ENCODE measurements at regions not wholly inside any gene's neighbourhood (a gene's known extent, or its start where the extent isn't known, plus 50 kb on each side); places are given as distances from the start of the nearest gene placed in this dataset.
"Not testable (repeated sequence)": the region's sequence is repeated elsewhere in the genome, so short reads cannot be mapped to it uniquely, and the experiment has no call there.

DNA sequence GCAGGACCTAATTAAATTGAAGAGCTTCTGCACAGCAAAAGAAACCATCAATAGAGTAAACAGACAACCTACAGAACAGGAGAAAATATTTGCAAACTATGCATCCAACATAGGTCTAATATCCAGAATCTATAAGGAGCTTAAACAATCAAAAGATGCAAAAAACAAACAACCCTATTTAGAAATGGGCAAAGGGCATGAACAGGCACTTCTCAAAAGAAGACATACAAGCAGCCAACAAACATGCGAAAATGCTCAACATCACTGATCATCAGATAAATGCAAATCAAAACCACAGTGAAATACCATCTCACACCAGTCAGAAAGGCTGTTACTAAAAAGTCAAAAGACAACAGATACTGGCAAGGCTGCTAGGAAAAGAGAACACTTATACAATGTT, 189.2 kb downstream of the CYP26B1 start:
- not testable (repeated sequence) for DNase-seq (ENCODE audit: low read depth in 2 of 2)

DNA sequence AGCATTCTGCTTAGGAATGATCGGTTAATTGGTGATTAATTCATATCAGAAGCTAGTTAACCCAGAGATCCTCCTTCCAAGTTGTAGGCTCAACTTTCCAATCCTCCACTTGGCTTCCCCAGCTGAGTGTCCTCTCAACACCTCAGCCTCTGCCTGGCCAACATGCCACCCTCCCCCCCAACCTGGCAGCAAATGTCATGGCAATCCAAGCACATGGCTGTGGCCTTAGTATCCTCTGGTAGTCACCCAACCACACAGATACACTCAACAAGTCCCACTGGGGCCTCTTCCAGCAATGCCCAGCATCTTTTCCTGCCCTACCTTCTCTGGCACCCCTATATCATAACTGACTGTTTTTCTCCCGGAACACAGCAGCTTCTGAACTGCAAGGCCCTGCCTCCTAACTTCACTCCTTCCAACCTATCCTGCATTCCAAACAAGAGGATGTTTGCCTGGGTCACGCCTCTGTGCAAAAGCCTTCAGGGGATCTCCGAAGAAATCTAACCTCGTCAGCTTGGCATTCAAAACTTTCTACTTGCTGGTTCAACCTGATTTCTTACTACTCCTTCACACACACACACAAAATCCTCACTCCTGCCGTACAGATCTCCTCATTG, 195.0 kb downstream of the CYP26B1 start:
- DNase-seq (ENCODE audit: low read depth in 2 of 2): no peak

DNA sequence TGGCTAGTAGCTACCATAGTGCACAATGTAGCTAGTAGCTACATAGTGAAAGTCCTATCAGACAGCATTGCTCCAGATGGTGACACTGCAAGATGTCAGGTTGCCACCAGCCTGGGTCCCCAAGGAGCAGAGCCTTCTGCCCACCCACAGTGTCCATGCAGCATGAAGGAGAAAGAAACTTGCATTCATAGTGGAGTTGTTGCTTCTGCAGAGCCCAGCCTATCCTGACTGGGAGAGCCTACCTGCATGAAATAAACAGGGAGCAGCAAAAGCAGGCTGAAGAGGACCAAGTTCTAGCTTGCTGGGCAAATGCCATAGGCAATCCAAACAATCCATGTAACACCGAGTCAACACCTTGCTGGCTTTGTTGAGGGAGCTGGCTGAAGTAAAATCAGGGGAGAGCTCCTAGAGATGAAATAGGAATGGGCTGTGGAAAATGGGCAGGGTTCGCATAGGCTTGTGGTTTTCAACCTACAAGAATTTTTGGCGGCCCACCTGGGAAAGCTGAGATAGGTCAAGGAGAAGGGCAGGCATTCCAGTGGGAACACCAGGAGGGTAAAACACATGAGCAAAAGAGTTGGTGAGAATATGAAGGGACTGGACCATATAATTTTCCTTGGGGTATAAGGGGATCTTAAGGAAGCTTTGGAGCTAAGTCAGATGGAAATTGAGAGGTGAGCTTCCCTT, 195.8 kb downstream of the CYP26B1 start:
- no peak for DNase-seq (ENCODE audit: low read depth in 2 of 2)

DNA sequence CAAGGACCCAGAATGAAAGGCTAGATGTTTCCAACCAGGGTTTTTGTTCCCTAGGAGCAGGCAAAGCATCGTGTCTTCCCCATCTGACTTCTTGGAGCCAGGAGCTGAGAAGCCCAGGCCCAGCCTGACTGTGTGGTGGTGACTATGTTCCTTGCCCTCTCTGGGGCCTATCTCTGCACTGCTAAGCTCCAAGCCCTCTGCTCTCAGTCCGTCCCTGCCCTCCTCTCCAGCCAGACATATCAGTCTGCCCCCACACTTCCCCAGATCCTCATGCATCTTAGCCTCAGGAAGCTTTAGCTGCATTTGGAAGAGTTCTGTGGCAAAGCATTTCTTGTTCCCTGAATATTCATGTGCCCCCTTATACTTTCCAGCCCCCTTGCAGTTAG, 196.6 kb downstream of the CYP26B1 start:
- no peak for DNase-seq (ENCODE audit: low read depth in 2 of 2)

DNA sequence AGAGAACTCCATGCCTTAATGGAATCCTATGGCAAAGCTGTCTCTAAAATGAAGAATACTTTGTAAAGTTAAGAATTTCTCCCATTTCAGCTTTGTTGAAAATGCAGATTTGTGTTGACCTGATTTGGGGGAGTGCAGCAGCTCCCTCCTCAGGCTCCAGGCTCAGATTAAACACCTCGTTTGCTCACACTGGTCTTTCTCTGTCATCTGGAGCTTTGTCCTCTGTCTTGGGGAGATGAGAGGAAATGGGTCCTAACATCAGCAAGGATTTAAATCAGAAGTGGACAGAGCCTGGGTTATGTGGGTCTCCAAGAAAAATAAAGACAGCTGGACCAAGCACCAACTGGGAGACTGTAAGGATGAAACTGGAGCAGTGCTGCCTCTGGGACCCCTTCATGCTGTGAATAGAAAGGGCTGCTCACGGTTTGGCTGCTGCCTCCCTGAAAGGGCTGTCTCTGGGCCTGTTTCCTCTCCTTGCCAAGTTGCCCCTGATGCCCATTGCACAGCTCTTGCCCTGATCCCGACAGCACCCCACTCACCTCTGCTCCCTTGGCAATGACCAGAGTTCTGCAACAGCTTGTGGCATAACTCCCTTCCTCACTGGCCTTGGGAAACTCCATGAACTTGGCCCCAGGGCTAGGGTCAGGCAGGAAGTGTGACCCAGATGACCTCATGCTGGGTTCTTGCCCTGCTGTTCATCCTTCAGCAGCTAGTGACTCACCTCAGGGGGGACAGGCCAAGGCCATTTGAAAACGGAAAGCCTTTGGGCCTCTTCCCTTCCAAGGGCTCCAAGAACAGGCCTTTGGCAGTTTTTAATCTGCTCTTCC, 197.2 kb downstream of the CYP26B1 start:
- no peak for DNase-seq (ENCODE audit: low read depth in 2 of 2)

DNA sequence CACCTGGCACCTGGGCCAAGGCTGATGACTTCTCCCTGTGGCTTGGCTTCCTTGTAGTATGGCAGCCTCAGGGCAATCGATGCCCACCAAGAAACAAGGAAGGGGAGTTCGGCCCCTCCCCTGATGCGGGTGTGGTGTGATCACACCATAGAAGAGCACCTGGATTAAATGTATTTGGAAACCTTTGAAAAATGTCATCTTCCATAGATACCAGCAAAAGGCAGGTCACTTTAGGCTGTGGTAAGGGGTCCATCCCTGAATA, 198.2 kb downstream of the CYP26B1 start:
- DNase-seq (ENCODE audit: low read depth in 2 of 2): no peak

DNA sequence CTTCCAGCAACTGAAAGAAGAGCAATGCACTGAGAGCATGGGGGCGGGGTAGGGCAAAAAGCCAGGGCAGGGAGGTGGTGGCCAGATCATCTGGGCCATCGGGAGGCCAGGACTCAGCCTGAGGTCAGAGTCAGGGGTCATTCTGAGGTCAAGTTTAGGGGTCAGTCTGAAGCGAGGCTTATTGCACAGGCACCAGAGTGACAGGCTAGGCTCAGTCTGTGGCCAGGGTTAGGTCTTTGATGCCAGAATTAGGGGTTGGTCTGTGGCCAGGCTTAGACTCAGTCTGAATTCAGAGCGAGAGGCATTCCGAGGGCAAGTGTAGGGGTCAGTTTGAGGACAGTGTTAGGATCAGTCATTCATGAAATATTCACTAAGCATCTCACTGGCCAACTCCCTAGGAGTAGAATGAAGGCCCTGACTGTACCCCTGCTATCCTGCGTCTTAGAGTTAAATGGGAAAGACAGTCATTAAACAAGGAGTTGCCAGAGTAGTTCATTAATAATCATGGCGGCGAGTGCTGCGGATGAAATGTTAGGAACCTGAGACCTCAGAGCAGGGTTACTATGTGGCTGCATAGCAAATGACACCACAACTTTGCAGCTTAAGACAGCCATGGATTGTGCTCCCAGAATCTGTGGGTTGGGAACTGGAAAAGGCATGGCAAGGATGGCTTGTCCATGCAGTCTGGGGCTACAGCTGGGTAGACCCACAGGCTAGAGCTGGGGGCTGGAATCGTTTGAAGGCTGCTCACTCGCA, 198.7 kb downstream of the CYP26B1 start:
- DNase-seq (ENCODE audit: low read depth in 2 of 2): no peak

DNA sequence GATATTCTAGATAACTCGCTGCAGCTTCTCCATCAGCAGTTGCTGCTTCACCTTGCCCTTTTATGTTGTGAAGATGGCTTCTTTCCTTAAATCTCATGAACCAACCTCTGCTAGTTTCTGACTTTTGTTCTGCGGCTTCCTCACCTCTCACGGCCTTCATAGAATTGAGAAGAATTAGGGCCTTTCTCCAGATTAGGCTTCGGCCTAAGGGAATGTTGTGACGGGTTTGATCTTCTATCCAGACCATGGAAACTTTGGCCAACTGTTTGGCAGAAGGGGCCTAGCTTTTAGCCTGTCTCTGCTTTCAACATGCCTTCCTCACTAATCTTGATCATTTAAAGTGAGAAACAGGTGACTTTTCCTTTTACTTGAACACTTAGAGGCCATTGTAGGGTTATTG, 199.9 kb downstream of the CYP26B1 start:
- no peak for DNase-seq (ENCODE audit: low read depth in 2 of 2)

DNA sequence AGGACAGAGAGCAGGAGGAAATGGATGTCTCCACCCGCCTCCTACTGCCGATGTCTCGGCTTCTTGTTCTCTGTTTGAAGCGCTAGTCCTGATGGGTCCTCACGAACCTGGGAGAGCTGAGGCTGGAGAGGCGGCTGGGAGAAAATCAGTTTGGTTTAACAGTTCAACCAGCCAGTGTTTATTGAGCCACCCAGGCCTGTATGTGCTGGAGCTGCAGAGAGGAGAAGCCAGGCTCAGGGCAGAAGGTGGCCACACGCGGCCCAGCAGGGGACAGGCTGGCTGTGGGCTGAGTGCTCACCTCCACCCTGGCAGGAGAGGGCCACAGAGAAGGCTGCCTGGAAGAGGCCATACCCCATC, 202.1 kb downstream of the CYP26B1 start:
- no peak for DNase-seq (ENCODE audit: low read depth in 2 of 2)

DNA sequence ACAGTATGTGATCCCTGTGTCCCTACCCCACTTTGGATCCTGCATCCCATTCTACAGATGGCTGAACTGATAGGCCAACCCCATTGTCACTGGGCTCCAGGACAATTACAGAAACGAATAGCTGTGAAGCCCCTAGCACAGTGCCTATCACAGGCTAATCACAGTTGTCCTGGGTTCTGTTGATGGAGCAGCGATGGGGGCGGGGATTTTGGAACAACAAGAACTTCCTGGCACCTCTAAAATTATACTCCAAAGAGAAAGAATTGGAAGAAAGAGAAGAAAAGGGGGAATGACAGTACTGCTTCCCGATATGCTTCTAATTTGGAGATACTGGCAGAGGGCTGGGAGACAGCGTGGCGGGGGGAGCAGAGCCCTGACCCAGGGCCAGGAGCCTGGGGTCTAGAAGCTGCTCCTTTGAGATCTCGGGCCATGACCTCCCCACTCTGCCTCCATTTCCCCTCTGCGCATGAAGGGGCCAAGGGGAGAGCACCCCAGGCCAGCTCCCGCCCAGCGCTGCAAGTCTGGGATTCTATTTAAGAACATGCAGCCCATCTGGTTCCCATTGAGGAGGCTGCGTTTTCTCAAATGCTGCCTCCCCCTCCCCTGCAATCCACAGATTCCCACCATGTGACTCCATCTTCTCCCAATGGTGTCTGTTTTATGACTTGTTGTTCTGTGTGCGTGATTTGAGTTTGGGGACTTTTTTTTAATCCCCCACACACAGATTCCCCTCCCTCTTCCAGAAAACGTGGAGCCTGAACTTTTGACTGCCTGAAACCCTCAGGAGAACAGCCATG, 202.7 kb downstream of the CYP26B1 start:
- DNase-seq (ENCODE audit: low read depth in 2 of 2): no peak

DNA sequence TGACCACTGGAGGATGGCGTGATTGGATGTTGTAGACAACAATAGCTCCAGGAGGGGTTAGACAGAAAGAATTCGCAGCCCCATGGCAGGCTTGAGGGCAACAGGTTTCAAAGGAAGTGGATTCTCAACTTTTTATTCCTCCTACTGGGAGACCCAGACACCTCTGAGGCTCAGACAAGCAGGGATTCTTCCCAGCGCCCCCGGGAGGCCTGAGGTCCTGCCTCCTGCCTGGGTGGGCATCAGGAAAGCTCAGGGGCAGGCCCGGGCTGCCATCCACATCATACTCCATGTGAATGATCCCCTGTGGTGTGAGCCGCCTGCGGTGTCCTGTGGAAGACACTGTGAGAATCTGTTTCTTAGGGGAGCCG, 203.5 kb downstream of the CYP26B1 start:
- no peak for DNase-seq (ENCODE audit: low read depth in 2 of 2)

DNA sequence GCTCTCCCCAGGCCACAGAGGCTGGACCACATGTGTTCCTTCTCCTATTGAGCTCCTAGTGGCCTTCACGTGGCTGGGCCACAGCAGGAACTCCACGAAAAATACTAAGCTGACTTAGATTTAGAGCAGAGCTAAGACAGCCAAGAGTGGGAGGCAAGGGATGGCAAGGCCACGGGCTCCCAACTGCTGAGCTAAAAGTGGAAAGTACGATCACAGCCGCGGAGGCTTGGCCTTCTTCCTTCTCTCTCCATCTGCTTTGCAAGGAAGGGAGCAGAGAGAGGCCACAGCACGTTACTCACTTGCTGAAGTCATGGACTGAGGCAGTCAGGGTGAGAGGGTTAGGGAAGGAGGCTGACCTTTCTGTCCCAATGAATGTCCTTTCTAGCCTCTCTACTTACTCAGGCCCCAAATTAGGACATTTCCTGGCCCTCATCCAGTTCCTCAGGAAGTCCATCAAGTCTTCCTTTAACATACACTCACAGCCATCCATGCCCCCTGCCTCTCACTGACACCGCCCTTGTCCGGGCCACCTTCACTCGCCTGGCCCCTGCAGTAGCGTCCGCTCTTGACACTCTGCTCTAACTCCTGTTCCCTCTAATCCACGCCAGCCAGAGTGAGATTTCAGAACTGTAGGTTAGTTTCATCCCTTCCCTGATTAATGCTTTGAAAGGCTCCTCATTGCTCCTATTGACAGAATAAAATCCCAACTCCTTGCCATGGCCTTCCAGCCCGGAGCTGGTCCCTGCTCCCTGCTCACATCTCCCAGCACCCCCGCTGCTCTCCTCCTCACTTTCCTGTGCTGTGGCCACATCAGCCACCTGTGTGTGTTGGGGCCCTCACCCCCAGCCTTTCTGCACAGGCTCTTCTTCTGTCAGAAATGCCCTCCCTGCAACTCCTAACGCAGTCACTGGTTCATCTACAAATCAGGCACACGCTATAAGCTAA, 204.2 kb downstream of the CYP26B1 start:
- no peak for DNase-seq (ENCODE audit: low read depth in 2 of 2)

DNA sequence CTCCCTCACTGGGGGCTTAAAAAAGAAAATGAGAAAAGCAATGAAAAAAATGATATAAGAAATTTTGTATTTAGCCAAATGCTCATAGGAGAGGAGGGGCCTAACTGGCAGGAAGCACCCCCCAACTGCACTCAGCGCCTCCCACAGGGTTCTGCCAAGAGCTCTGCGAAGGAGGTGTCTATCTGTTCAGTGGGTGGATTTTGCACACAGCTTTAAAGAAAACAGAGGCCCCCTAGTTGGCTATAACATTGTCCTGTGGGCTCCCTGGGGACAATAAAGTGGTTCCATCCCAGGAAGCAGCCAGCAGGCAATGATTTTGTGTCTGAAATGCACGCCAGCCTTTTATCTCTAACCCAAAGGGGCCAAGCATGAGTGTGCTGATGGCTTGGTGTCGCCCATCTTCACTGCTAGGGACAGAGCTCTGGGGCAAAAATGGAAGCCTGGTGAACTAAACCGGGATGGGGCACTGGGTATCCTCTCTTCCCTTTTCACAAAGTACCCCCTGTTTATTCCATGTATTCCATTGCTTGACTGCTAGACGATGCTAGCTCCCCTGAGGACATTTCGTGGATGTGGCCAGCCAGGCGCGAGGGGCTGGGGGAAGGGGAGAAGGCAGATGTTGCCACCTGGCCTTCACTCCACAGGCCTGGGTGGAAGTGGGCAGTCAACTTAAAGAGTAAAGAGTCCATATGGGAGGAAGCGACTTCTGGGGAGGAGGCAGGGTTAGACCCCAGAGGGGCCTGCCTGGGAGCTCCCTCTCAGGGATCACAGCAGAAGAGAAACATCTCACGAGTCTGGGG, 205.7 kb downstream of the CYP26B1 start:
- DNase-seq (ENCODE audit: low read depth in 2 of 2): no peak

DNA sequence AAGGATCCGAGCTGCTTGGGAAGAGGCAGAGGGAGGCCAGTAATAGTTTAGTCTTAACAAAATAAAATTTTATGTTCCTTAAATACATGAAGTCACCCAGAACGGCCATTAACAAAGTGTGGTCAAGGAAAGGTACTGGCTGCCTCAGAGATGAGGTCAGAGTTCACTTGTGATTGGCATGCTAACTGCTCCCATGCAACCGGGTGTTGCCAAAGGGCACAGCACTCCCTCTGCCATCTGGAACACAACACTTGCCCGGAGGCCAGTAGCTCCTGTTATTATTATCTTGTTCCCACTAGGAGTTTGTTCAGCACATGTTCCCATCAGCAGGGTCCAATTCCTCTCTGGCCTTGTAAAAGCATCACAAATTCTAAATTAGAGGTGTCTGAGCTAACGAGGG, 207.0 kb downstream of the CYP26B1 start:
- DNase-seq (ENCODE audit: low read depth in 2 of 2): no peak

DNA sequence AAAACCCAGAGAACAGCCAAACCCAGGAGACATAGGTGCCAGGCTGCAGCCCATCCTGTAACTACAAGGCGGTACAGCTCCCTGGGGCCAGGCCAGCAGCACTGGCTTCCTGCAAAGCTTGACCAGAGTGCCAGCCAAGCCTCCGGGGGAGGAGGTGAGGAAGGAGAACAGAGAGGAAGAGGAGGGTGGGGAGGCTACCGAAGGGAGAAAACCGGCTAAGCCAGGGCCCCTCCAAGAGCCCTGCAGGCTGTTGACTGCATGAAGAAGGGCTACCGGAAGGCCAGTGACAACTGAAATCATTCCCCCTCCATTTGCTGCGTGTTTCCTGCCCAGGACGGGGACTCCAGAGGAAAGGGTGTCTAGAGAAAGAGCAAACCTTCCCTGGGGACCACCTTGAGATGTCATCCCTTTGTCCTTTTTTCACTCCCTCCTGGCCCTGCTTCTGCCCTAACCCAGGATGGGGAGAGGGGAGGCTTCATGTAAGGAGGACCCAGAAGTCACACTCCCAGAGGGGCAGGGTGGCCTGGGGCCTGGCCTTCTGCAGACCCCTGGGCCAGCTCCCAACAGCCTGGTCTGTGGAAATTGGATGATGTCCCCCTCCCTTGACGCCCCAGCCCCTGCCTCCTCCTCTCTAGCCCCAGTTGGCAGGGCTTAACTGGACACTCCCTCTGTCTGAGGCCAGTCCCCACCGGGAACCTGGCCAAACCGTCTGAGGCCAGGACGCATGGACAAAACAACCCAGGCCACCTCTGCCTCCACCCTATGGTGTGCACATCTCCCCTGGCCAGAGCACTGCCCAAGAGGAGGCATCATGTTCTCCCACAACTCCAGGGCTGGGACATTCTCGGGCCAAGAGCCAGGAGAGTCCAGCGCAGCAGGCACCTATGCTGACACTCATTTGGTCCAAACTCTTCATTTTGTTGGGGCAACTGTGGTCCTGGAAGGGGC, 207.8 kb downstream of the CYP26B1 start:
- no peak for DNase-seq (ENCODE audit: low read depth in 2 of 2)

DNA sequence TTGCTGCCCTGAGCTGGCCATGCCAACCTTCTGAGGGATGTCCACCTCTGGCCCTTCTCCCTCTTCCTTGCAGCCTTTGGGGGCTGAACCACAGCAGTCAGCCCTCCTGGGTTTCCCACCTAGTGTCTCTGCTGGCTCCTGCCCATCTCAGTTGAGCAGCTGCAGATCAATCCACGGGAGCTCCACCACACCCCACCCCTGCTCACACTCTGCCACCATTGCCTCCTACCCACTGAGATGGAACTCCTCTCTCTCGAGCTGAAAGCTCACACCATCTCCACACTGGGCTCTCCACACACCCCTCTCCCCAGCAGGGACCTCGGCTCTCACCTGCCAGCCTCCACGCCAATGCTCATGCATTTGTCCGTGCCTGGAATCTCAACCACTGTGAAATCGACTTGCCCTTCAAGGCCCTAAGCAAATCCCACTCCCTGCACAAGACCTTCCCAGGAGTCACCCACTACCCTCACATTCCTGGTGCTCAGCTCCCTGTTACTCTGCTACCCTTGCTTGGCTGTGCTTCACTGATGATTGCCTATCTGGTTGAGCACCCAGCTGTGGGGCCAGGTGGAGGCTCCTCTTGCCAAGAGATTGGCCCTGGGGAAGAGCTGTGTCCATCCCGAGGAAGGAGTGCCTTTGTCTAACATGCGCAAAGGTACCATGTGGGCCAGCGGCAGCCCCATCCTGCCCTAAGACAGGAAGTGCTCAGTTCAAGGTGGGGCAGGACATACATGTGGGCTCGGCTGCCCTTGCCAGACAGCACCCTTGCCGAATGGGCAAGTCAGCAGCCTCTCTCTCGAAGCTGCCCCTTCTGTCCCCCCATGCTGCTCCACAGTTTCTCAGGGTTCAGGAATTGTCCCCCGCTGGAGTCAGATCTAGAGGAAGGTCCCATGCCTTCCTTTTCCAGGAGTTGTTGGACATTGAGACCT, 208.7 kb downstream of the CYP26B1 start:
- no peak for DNase-seq (ENCODE audit: low read depth in 2 of 2)

DNA sequence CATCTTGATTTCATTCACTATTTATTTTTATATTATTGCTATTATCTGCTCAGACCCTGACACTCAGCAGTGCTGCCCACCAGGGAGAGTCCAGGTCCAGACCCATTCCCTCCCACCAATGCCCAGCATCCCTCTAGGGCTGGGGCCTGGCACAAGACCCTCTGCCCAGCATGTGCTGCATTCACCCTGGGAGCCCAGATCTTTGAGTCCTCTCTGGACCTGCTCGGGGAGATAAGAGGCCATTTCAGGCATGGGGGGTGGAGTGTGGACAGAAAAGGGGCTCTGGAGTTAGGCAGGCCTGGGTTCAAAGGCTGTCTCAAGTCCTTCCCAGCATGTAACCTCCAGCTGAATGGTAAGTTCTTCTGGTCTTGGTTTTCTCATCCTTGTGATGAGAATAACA, 209.6 kb downstream of the CYP26B1 start:
- no peak for DNase-seq (ENCODE audit: low read depth in 2 of 2)

DNA sequence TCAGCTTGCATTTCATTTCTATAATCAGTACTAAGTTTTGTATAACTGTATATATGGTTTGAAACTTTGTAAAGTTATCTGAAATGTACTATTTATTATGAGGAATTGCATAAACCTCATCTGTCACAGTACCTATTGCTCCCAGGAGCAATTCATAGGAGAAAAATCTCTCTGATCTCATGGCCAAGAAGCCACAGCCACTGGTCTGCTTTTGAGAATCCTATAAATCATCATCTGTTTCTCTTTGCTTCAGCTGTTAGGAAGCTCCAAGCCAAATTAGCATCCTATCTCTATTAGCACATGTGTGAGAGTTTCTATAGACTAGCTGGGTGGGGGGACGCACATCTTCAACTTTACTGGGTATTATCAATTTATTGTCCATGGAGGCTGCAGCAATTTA, 210.3 kb downstream of the CYP26B1 start:
- DNase-seq (ENCODE audit: low read depth in 2 of 2): no peak

All from stimulated activated CD8-positive, alpha-beta memory T cell treated with anti-CD3 and anti-CD28 coated beads, Interleukin-15, amount 100 ng/mL, for 48 hours (primary cell).